HG02885 (cell line): ENCODE measurements at regions not wholly inside any gene's neighbourhood (a gene's known extent, or its start where the extent isn't known, plus 50 kb on each side); places are given as distances from the start of the nearest gene placed in this dataset.
"Not testable (repeated sequence)": the region's sequence is repeated elsewhere in the genome, so short reads cannot be mapped to it uniquely, and the experiment has no call there.

ENCODE experiments used
- ATAC-seq: cut with Tn5 transposase; IDR thresholded peaks from one replicate; pipeline ENCODE4 v1.9.1; 2021; ENCODE audit warnings: mild to moderate bottlenecking; ENCODE audit not compliant: unreplicated experiment, poor library complexity

DNA sequence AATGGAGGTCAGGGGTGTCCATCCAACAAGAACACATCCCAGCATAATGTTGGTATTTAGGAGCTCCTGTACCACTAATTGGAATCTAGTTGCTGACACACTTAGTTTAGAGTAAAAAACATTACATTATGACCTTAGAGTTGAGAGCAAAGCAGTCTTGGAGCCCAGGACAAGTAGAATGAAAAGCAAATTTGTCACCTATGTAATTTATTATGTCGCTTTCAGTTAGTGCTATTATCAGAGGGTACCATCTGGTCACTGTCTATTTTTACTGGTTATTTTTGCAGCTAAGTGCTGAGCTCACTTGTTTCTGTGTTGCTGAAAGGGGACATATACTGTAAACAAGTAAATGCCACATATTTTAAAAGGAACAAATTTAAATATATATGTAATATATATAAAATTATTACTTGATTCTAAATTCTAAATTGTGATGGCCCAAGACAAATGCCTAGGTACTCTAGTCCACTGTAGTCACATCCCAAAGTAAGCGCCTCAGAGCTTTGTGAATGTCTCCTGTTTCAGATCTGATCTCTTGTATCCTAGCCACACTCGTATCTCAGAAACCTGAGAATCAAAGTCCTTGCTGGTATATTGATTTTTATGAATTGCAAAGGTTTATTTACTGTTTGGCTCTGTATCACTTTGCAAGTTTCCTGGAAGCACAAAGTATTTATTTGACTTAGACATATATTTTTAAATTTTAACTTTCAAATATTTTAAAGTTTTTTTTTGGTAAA, 148.6 kb upstream of the MAN1A1 start:
- no peak for ATAC-seq

- no peak for ATAC-seq
Measured at GRCh38 chr6:119495230-119495683, 145.7 kb upstream of the MAN1A1 start.

DNA sequence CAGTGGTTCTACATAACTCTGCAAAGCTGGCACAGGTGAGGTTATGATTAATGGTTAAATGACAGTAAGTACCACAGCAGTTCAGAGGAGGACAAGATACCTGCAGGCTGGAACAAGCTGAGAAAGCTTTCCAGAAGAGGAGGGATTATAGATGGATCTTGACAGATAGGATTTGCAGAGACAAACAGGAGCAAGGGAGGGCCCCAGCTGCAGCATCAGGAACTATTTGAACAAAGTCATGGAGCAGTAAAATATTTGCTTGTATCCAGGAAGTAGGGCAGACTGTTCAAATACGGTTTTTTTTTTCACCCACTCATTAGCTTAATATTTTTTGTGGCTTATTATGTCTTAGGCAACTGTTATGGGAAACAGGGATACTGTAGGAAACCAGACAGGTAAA, 144.4 kb upstream of the MAN1A1 start:
- ATAC-seq, result no peak

GRCh38 chr6:119491112-119491511, 141.6 kb upstream of the MAN1A1 start:
- ATAC-seq, result not testable (repeated sequence)

- ATAC-seq, result not testable (repeated sequence)
Measured at GRCh38 chr6:119490050-119490449, 140.5 kb upstream of the MAN1A1 start.

DNA sequence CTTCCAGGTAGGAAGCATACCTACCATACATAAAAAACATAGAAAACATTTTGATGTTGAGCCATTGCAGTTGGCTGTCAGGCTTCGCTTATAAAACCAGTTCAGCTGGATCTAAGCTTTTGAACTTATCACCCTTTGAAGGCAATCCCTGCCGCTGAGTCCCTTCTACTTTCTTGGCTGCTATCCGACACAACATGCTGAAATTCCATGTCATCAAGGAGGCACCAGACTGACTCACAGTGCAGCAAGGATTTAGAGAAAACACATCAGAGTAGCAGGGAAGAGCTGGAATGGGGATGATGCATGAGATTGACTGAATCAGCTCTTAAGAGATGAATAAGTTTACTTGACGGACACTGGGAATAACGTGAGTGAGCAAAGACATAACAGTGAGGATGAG, 135.0 kb upstream of the MAN1A1 start:
- no peak for ATAC-seq

GRCh38 chr6:119483908-119484307, 134.3 kb upstream of the MAN1A1 start:
- ATAC-seq, result no peak

DNA sequence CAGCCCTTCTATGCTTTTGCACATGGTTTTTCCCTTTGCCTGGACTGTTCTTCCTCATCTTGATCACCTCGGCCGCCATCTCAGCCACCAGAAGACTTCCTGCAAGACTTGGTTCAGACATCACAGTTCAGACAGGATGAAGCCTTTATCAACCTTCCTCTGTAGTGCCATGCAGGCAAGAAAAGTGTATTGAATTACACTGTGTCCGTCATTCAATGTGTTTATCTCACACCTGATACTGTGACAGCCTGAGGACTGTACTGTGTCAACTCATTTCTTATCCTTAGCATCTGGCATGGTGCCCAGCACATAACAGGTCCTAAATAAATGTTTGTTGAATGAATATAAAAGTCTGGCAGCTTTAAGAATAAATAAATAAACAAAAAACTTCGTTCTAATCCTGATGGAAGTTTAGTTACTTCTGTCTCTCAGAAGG, 133.3 kb upstream of the MAN1A1 start:
- ATAC-seq, result no peak

DNA sequence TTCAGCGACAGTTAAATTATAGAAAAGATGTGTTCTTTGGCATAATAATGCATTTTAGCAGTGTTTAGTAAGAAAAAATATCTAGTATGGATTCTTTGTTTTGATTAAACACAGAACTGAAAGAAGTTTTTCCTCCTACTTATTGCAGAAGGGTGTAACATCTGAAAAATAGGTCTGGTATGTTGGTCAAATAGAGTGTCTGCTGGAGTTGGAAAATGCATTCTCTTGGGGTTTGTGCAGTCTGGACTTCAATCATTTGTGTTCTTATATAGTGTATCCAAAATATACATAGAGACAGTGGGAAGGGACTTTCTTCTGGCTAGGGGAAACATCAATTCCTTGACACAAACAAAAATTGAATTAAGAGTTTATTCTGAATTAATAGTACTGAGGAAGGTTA, 132.4 kb upstream of the MAN1A1 start:
- no peak for ATAC-seq

DNA sequence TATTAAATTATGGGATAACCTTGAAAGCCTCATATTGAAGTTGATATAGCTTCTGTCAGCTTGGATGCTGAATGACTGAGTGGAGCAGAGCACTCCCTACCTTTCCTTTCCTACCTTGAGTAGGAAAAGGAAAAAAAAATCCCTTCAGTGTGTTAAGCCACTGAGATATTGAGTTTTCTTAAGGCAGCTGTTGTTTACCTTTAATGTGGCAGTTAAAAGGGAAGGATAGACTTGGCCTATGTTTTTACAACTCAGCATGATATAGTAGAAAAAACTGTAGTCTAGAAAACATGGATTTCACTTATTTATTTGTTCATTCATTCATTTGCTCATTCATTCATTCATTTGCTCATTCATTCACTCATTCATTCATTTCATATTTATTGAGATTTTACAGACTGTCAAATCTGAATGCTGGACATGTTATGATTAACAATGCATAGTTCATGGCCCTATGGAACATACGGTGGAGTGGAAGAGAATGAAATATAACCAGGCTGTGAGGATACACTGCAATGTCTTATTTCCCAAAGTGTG, 131.5 kb upstream of the MAN1A1 start:
- no peak for ATAC-seq

- no peak for ATAC-seq
Measured at GRCh38 chr6:119479860-119480655, 130.5 kb upstream of the MAN1A1 start.

DNA sequence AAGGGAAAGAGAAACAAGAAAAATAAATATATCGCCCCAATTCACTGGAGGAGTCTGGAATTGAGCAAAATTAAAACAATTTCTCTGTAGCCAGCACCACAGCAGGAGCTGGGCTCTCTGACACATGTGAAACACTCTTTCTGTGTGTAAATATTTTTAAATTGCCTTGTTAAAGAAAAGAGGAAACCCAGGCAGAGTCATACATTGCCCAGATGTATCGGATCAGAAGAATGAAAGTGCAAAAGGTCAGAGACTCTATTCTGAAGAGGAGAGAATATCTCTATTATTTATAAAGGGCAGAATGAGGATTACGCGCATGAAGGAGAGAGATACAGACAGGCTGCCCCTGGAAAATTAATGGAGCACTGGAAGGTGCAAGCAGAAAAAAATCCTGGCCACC, 127.0 kb upstream of the MAN1A1 start:
- ATAC-seq, result peak; percentile 91

- ATAC-seq, result no peak
Measured at GRCh38 chr6:119476024-119476423, 126.5 kb upstream of the MAN1A1 start.

GRCh38 chr6:119470893-119471542, 121.5 kb upstream of the MAN1A1 start:
- ATAC-seq, result peak; percentile 66

GRCh38 chr6:119467488-119468081, 118.0 kb upstream of the MAN1A1 start:
- no peak for ATAC-seq

DNA sequence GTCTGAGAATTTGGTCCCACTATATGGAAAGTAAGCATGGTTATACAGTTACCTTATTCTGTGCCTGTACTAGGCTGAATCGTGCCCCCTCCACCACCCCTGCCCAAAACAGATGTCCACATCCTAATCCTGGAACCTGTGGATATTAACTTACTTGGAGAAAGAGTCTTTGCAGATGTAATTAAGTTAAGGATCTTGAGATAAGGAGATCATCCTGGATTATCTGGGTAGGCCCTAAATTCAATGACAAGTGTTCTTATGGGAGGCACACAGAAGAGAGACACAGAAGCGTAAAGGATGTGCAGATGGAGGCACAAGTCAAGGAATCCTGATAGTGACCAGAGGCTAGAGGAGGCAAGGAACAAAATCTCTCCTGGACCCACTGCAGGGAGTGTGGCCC, 116.7 kb upstream of the MAN1A1 start:
- no peak for ATAC-seq

DNA sequence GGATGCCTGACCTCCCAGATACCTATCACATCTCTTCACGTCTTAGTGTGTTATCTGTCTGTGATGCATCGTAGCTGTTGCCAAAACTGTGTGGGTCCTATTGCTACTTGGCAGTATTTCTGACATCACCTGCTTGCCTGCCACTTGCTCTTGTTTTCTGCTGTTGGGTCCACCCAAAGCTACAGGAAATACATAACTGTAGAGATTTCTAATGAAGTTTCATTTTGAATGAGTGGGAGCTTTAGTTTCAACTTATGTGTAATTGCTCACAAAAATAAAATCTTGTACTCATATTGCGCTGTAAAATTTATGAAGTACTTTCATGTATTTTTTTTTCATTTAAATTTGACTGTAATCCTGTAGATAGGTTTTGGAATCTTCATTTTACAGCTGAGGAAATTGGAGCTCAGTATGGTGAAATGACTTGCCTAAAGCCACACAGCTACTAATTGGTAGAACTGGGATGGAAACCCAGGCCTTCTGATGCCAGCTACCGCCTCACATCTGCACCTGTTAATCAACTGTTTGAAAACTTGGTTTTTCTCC, 113.6 kb upstream of the MAN1A1 start:
- ATAC-seq, result peak; percentile 82

DNA sequence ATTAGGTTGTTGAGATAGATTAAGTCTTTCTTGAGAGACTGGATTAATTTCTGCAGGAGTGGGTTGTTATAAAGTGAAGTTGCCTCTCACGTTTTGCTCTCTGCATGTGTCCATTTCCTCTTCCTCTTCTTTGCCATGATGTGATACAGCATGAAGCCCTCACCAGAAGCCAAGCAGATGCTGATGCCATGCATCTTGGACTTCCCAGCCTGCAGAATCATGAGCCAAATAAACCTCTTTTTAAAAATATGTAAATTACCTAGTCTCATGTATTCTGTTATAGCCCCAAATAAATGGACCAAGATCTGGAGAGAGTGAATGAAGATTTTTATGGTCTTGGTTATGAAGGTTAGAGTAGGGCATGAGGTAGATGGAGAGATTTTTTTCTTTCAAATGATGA, 111.6 kb upstream of the MAN1A1 start:
- ATAC-seq, result no peak

DNA sequence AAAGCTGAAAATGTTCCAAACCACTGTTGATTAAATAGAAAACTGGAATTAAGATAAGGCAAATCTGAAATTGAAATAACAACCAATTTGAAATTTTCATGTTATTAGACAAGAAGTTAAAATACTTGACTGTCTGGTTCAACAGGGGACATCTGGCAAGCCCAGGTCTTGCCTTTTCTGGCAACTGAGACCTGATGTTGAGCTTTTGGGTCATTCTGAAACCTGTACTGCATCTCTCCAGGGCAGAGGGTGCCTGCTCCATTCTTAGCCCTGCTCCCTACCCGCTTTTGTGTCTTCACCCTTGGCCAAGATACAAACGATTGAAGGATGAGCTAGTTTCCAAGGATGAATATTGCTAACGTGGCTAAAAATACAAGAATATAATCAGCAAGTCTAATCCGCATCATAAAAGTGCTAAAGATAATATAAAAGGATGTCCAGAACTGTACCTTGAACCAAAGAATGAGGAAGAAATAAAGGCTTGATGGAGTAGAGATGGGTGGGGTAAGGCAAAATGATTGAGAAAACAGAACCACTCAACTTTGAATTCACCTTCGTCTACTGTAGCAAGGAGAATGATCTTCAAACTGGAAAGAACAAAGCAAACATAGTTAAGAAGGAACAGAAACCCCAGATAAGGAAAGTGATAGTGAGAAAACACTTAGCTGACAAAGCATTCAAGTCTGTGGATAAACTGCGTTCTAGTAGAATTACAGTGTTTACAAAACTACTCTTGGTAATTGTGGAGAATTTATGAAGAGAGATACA, 109.8 kb upstream of the MAN1A1 start:
- ATAC-seq, result peak; percentile 77
